CD14-positive monocyte (primary cell): ENCODE measurements at regions not wholly inside any gene's neighbourhood (a gene's known extent, or its start where the extent isn't known, plus 50 kb on each side); places are given as distances from the start of the nearest gene placed in this dataset.

Source experiments
- DNase-seq, 3 donors: peaks; one replicate each; pipeline ENCODE4 v3.0.0-alpha.2; 2011 to 2022
- H2AFZ ChIP-seq: 2 replicates; pipeline ENCODE4 v1.6.0; 2012; ENCODE audit warnings: mild to moderate bottlenecking, low read depth, low read length, inconsistent platforms; ENCODE audit not compliant: insufficient read depth, poor library complexity, severe bottlenecking
- H3K27ac ChIP-seq, 2 donors: 1 replicate in 1 of 2; 2 replicates in 1 of 2; pipeline ENCODE4 v1.5.1; 2012 to 2013; ENCODE audit warnings: low read length in 2 of 2, control low read depth in 1 of 2, inconsistent platforms in 1 of 2, low read depth in 1 of 2, mild to moderate bottlenecking in 1 of 2
- H3K27me3 ChIP-seq, 2 donors: one replicate each; pipeline versions ENCODE4 v1.6.0 to v1.6.1; 2011 to 2013; ENCODE audit warnings: low read length in 2 of 2; ENCODE audit not compliant: control insufficient read depth in 2 of 2, insufficient read depth in 2 of 2
- H3K36me3 ChIP-seq, 2 donors: replicated peaks in 1 of 2; 1 replicate in 1 of 2; 2 replicates in 1 of 2; pipeline versions ENCODE4 v1.5.1 to v1.6.1; 2012 to 2013; ENCODE audit warnings: low read length in 2 of 2, control low read depth in 1 of 2, inconsistent platforms in 1 of 2, mild to moderate bottlenecking in 1 of 2; ENCODE audit not compliant: insufficient read depth in 2 of 2, control insufficient read depth in 1 of 2
- H3K4me1 ChIP-seq, 2 donors: 1 replicate in 1 of 2; 2 replicates in 1 of 2; pipeline versions ENCODE4 v1.5.1 to v1.6.1; 2012 to 2013; ENCODE audit warnings: low read length in 2 of 2, control low read depth in 1 of 2, inconsistent platforms in 1 of 2, mild to moderate bottlenecking in 1 of 2, moderate library complexity in 1 of 2; ENCODE audit not compliant: insufficient read depth in 2 of 2, control insufficient read depth in 1 of 2
- H3K4me2 ChIP-seq: replicated peaks from 2 replicates; pipeline ENCODE3; 2012; ENCODE audit warnings: low read length, moderate library complexity, mild to moderate bottlenecking; ENCODE audit not compliant: poor library complexity, severe bottlenecking; ENCODE audit errors: extremely low read depth
- H3K4me3 ChIP-seq, 3 experiments: fragments of 200-600 bp in 1 of 3; sonication (generic) in 1 of 3; replicated peaks in 1 of 3; 1 replicate in 2 of 3; 2 replicates in 1 of 3; pipeline ENCODE4 v1.5.1; 2011 to 2013; ENCODE audit warnings: low read length in 3 of 3, mild to moderate bottlenecking in 3 of 3, control low read depth in 2 of 3, low read depth in 2 of 3, inconsistent platforms in 1 of 3, moderate library complexity in 1 of 3
- H3K79me2 ChIP-seq: 2 replicates; pipeline ENCODE4 v1.6.0; 2012; ENCODE audit warnings: mild to moderate bottlenecking, control low read depth, inconsistent platforms, low read length, moderate library complexity; ENCODE audit not compliant: insufficient read depth
- H3K9ac ChIP-seq: 2 replicates; pipeline ENCODE4 v1.6.0; 2017; ENCODE audit warnings: low read length, mild to moderate bottlenecking; ENCODE audit not compliant: insufficient read depth, poor library complexity, severe bottlenecking
- H3K9me3 ChIP-seq, 2 donors: replicated peaks in 1 of 2; 1 replicate in 1 of 2; 2 replicates in 1 of 2; pipeline versions ENCODE4 v1.5.1 to v1.6.1; 2012 to 2013; ENCODE audit warnings: low read length in 2 of 2, control low read depth in 1 of 2; ENCODE audit not compliant: control insufficient read depth in 1 of 2, insufficient read depth in 1 of 2
- H4K20me1 ChIP-seq: 2 replicates; pipeline ENCODE4 v1.6.0; 2012; ENCODE audit warnings: mild to moderate bottlenecking, low read length, control low read depth, moderate library complexity; ENCODE audit not compliant: insufficient read depth
- H3K27ac Mint-ChIP-seq, 7 donors: one replicate each; pipeline ENCODE4 v1.8.0; 2020; ENCODE audit warnings: mild to moderate bottlenecking in 7 of 7, mixed read lengths in 7 of 7, moderate library complexity in 6 of 7, inconsistent platforms in 2 of 7
- H3K27me3 Mint-ChIP-seq, 3 donors: one replicate each; pipeline ENCODE4 v1.8.0; 2021 to 2022; ENCODE audit warnings: low read depth in 3 of 3, mild to moderate bottlenecking in 3 of 3, mixed read lengths in 3 of 3, moderate library complexity in 3 of 3, inconsistent platforms in 1 of 3
- H3K36me3 Mint-ChIP-seq, 2 donors: one replicate each; pipeline ENCODE4 v1.8.0; 2020; ENCODE audit warnings: mixed read lengths in 2 of 2, inconsistent platforms in 1 of 2, mild to moderate bottlenecking in 1 of 2
- H3K4me1 Mint-ChIP-seq: one replicate; pipeline ENCODE4 v1.8.0; 2020; ENCODE audit warnings: mild to moderate bottlenecking, mixed read lengths
- H3K4me3 Mint-ChIP-seq, 2 donors: one replicate each; pipeline ENCODE4 v1.8.0; 2020; ENCODE audit warnings: mild to moderate bottlenecking in 2 of 2, mixed read lengths in 2 of 2, moderate library complexity in 1 of 2
- H3K9me3 Mint-ChIP-seq, 7 donors: one replicate each; pipeline ENCODE4 v1.8.0; 2020 to 2022; ENCODE audit warnings: mixed read lengths in 7 of 7, mild to moderate bottlenecking in 6 of 7, moderate library complexity in 6 of 7, inconsistent platforms in 2 of 7
- WGBS: methylation state at CpG from one replicate; pipeline ENCODE4 v1.1.5; 2013; ENCODE audit warnings: missing lambda C conversion rate; ENCODE audit not compliant: insufficient coverage; 5-methylcytosine and 5-hydroxymethylcytosine counted together
- intact Hi-C, 2 donors: fragments of 100-400 bp; cut with micrococcal nuclease; formaldehyde crosslinking; loops; one replicate each; pipeline versions ENCODE4 v1.15.0 to v1.15.1; 2023
- TF ChIP-seq, protein P1 (sequence below): fragments of 200-600 bp; IDR thresholded peaks from one replicate; pipeline ENCODE4 v1.8.0; 2022; ENCODE audit warnings: antibody characterized with exemption, mild to moderate bottlenecking

DNA sequence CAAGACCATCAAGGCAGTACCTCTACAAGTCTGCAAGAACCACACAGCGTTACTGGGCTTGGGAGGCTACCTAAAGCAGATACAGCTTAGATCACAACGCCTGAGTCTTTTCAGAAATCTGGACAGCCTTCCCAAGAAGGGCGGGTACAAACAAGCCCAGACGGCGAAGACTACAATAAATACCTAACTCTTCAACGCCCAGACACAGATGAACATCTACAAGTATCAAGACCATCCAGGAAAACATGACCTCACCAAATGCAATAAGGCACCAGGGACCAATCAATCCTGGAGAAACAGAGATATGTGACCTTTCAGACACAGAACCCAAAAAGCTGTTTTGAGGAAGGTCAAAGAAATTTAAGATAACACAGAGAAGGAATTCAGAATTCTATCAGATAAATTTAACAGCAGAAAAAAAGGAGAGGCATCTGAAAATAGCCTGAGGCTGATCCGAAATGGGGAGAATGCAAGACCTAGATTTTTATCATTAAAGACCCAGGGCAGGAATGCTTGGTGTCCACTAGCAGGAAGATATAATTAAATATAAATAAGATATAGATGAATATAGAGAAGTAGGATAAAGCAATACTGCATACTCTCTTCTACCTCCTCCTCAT lies 131.7 kb upstream of the COL21A1 start:
- WGBS, result 90% methylated on average over 5 of the region's 7 CpGs
- H2AFZ ChIP-seq, result no peak overlapping the region
- H3K36me3 ChIP-seq, result no peaks in the 10 kb centered on the region
- no peaks in the 10 kb centered on the region for H3K4me1 ChIP-seq
- H3K36me3 Mint-ChIP-seq, result peaks cover 0 to 4% of the 10 kb centered on the region in 2 donors
- H3K4me1 Mint-ChIP-seq, result peaks cover 9% of the 10 kb centered on the region
- H3K27ac ChIP-seq, result no peak overlapping the region
- DNase-seq, result no peak
- H3K9ac ChIP-seq, result no peak overlapping the region
- H3K79me2 ChIP-seq, result no peaks in the 10 kb centered on the region
- peaks cover 0 to 4% (median 0%) of the 10 kb centered on the region in 7 donors for H3K9me3 Mint-ChIP-seq
- no peaks in the 10 kb centered on the region for H3K9me3 ChIP-seq
- no peaks in the 10 kb centered on the region for H3K27me3 ChIP-seq
- H3K27ac Mint-ChIP-seq, result no peak overlapping the region
- peaks cover 11 to 14% (median 11%) of the 10 kb centered on the region in 3 donors for H3K27me3 Mint-ChIP-seq
- H3K4me2 ChIP-seq, result no peak overlapping the region
- no peak overlapping the region for H3K4me3 ChIP-seq
- TF ChIP-seq, protein P1, sequence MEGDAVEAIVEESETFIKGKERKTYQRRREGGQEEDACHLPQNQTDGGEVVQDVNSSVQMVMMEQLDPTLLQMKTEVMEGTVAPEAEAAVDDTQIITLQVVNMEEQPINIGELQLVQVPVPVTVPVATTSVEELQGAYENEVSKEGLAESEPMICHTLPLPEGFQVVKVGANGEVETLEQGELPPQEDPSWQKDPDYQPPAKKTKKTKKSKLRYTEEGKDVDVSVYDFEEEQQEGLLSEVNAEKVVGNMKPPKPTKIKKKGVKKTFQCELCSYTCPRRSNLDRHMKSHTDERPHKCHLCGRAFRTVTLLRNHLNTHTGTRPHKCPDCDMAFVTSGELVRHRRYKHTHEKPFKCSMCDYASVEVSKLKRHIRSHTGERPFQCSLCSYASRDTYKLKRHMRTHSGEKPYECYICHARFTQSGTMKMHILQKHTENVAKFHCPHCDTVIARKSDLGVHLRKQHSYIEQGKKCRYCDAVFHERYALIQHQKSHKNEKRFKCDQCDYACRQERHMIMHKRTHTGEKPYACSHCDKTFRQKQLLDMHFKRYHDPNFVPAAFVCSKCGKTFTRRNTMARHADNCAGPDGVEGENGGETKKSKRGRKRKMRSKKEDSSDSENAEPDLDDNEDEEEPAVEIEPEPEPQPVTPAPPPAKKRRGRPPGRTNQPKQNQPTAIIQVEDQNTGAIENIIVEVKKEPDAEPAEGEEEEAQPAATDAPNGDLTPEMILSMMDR, result no peak
- intact Hi-C loops, result no loop called here
- no peak overlapping the region for H3K4me3 Mint-ChIP-seq
- H4K20me1 ChIP-seq, result no peaks in the 10 kb centered on the region

DNA sequence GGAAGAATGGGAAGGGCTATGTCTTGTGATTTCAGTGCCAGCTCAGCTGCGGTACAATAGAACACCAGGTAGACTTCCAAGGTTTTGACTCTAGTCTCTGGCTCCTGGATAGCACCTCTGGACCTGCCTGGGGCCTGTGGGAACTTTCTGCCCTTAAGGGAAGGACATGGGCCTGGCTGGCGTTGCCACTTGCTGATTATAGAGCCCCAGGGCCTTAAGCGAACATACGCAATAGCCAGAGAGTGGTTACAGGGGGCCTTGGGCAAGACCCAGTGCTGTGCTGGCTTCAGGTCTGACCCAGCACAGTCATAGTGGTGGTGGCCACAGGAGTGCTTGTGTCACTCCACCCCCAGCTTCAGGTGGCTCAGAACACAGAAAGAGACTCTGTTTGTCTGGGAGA lies 131.1 kb upstream of the COL21A1 start:
- no peaks in the 10 kb centered on the region for H3K4me1 ChIP-seq
- Mint-ChIP-seq H3K27me3 (peaks cover 11 to 14% (median 13%) of the 10 kb centered on the region in 3 donors), H3K27ac (no peak overlapping the region), H3K36me3 (peaks cover 0 to 4% of the 10 kb centered on the region in 2 donors), H3K9me3 (peaks cover 0 to 4% (median 0%) of the 10 kb centered on the region in 7 donors), H3K4me3 (no peak overlapping the region), H3K4me1 (peaks cover 9% of the 10 kb centered on the region)
- intact Hi-C loops, result no loop called here
- H4K20me1 ChIP-seq, result no peaks in the 10 kb centered on the region
- H3K36me3 ChIP-seq, result no peaks in the 10 kb centered on the region
- no peak overlapping the region for H3K4me3 ChIP-seq
- 87% methylated on average over 4 of the region's 4 CpGs for whole genome bisulfite sequencing
- no peak overlapping the region for H3K27ac ChIP-seq
- no peaks in the 10 kb centered on the region for H3K27me3 ChIP-seq
- no peaks in the 10 kb centered on the region for H3K79me2 ChIP-seq
- no peak for DNase-seq
- H3K9ac ChIP-seq, result no peak overlapping the region
- TF ChIP-seq, protein P1, result no peak
- no peak overlapping the region for H2AFZ ChIP-seq
- no peaks in the 10 kb centered on the region for H3K9me3 ChIP-seq
- no peak overlapping the region for H3K4me2 ChIP-seq
